MCF 10A (cell line): ENCODE measurements at regions not wholly inside any gene's neighbourhood (a gene's known extent, or its start where the extent isn't known, plus 50 kb on each side); places are given as distances from the start of the nearest gene placed in this dataset.

ENCODE experiments used
- BruUV-seq: library from RNA; stranded (reverse); fragments of 400-500 nt; replicated peaks from 2 replicates; lab custom pipeline; 2021; lab: Mats Ljungman, UMichigan
- CTCF ChIA-PET: fragments of 300-600 bp; sonication (Branson Sonifier 250); formaldehyde crosslinking; extraction: SDS; loops from one replicate; lab custom pipeline; 2021; ENCODE audit warnings: antibody characterized with exemption, inconsistent platforms; lab: Yijun Ruan, JAX
- POLR2A ChIA-PET: fragments of 300-600, 350-650 bp; sonication (Branson Sonifier 250); formaldehyde crosslinking; extraction: SDS; loops from one replicate; lab custom pipeline; 2020; ENCODE audit warnings: antibody characterized with exemption, inconsistent platforms; lab: Yijun Ruan, JAX
- DNase-seq: peaks from one replicate; pipeline ENCODE4 v3.0.0-alpha.2; 2018; ENCODE audit not compliant: unreplicated experiment
- H3K27ac Mint-ChIP-seq: one replicate; pipeline ENCODE4 v1.8.0; 2022; ENCODE audit warnings: mild to moderate bottlenecking, low read depth, mixed read lengths; ENCODE audit not compliant: unreplicated experiment
- H3K27me3 Mint-ChIP-seq: one replicate; pipeline ENCODE4 v1.8.0; 2022; ENCODE audit warnings: mixed read lengths; ENCODE audit not compliant: insufficient read depth, unreplicated experiment
- H3K36me3 Mint-ChIP-seq: one replicate; pipeline ENCODE4 v1.8.0; 2022; ENCODE audit warnings: mild to moderate bottlenecking, moderate library complexity, mixed read lengths; ENCODE audit not compliant: insufficient read depth, unreplicated experiment
- H3K4me1 Mint-ChIP-seq: one replicate; pipeline ENCODE4 v1.8.0; 2022; ENCODE audit warnings: mixed read lengths; ENCODE audit not compliant: insufficient read depth, unreplicated experiment
- H3K4me3 Mint-ChIP-seq: one replicate; pipeline ENCODE4 v1.8.0; 2022; ENCODE audit warnings: mild to moderate bottlenecking, moderate library complexity, mixed read lengths; ENCODE audit not compliant: unreplicated experiment
- H3K9me3 Mint-ChIP-seq: one replicate; pipeline ENCODE4 v1.8.0; 2022; ENCODE audit warnings: mixed read lengths; ENCODE audit not compliant: unreplicated experiment
- CTCF ChIP-seq: fragments of 200-600 bp; IDR thresholded peaks from one replicate; pipeline ENCODE4 v1.8.0; 2022; ENCODE audit warnings: antibody characterized with exemption, mild to moderate bottlenecking; ENCODE audit not compliant: unreplicated experiment
- intact Hi-C: fragments of 100-400 bp; cut with micrococcal nuclease; formaldehyde crosslinking; loops from 2 replicates; pipeline ENCODE4 v1.14.1; 2022

- Mint-ChIP-seq H3K4me1 (no peaks in the 10 kb centered on the region), H3K27ac (no peak overlapping the region), H3K36me3 (no peaks in the 10 kb centered on the region), H3K4me3 (no peak overlapping the region), H3K9me3 (no peaks in the 10 kb centered on the region), H3K27me3 (no peaks in the 10 kb centered on the region)
- no TSS peak for BruUV-seq
- CTCF ChIA-PET, result interaction anchor here (0.6 kb wide), 1 partner anchor 294 kb away, joined by 3 read pairs; no protein-coding TSS in a partner anchor
- POLR2A ChIA-PET, result no interaction called here
- intact Hi-C loops, result no loop called here
- TF ChIP-seq CTCF, result no peak
- no peak for DNase-seq
These were observed 737.2 kb upstream of the ANKRD30A start for GRCh38 chr10:36388166-36388565.

DNA sequence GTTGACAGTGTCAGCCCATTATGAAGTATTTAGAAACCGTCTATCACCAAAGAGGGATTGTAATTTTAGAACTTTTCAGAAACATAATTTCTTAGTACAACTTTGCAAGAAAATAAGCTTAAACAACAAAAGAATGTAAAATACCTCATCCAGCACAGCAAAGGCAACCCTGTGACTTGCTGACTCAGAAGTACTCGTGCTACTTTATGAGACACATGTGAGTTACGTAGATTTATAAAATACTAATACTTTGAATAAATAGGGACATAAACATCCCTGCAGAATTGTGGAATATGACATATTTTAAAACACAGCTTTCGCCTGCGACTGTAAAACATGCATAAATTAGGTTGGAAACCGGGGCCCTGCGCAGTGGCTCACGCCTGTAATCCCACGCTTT, 739.7 kb upstream of the ANKRD30A start:
- no peak overlapping the region for H3K27ac Mint-ChIP-seq
- DNase-seq, result no peak
- intact Hi-C loops, result no loop called here
- no peaks in the 10 kb centered on the region for H3K36me3 Mint-ChIP-seq
- no peaks in the 10 kb centered on the region for H3K4me1 Mint-ChIP-seq
- no peak for TF ChIP-seq CTCF
- no TSS peak for BruUV-seq
- ChIA-PET POLR2A (no interaction called here), CTCF (no interaction called here)
- H3K4me3 Mint-ChIP-seq, result no peak overlapping the region
- H3K9me3 Mint-ChIP-seq, result no peaks in the 10 kb centered on the region
- no peaks in the 10 kb centered on the region for H3K27me3 Mint-ChIP-seq

DNA sequence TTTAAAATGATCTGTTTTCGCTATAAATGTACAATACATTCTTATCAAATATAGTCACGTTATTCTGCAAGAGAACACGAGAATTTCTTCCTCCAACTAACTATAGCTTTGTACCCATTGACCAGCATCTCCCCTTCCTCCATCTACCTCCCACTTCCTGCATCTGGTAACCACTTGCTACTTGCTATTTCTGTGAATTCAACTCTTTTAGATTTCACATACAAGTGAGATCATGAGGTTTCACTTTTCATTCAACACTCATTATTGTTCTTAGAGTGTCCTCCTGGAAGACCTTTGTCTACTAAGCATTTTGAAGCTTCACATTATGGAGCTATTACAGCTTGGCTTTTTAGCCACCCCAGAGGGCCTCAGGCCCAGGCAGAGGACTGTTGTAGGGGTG, 741.3 kb upstream of the FZD8 start:
- no peak for TF ChIP-seq CTCF
- no peak overlapping the region for H3K27ac Mint-ChIP-seq
- ChIA-PET POLR2A (interaction anchor here (0.7 kb wide), 1 partner anchor 80 kb away, joined by 3 read pairs; no protein-coding TSS in a partner anchor), CTCF (no interaction called here)
- H3K36me3 Mint-ChIP-seq, result no peaks in the 10 kb centered on the region
- no peaks in the 10 kb centered on the region for H3K4me1 Mint-ChIP-seq
- BruUV-seq, result no TSS peak
- DNase-seq, result no peak
- H3K4me3 Mint-ChIP-seq, result no peak overlapping the region
- intact Hi-C loops, result no loop called here
- no peaks in the 10 kb centered on the region for H3K27me3 Mint-ChIP-seq
- H3K9me3 Mint-ChIP-seq, result no peaks in the 10 kb centered on the region

DNA sequence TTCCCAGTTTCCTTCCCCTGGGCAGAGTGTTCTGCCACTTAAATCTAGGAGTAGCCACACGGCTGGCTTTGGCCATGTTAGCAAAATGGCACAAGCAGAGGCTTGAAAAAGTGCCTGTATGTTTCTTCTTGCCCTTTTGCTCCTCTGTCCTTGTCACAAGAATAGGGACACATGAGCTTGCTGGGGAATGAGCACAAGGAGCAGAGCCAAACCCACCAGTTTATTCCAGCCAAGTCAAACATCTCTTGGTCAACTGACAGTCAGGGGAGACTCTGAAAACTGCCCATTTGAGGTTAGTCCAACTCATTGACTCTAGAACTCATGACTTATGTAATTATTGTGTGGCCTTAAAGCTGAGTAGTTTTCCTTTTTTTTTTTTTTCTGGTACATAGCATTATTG, 739.7 kb upstream of the FZD8 start:
- Mint-ChIP-seq H3K9me3 (peaks cover 8% of the 10 kb centered on the region), H3K27ac (no peak overlapping the region), H3K4me3 (no peak overlapping the region), H3K4me1 (no peaks in the 10 kb centered on the region), H3K36me3 (no peaks in the 10 kb centered on the region), H3K27me3 (no peaks in the 10 kb centered on the region)
- ChIA-PET CTCF (interaction anchor here (1.2 kb wide), 1 partner anchor 14 kb away, joined by 3 read pairs; no protein-coding TSS in a partner anchor), POLR2A (no interaction called here)
- BruUV-seq, result no TSS peak
- intact Hi-C loops, result no loop called here
- no peak for TF ChIP-seq CTCF
- no peak for DNase-seq
